AG04450 (cell line): ENCODE measurements at regions not wholly inside any gene's neighbourhood (a gene's known extent, or its start where the extent isn't known, plus 50 kb on each side); places are given as distances from the start of the nearest gene placed in this dataset.
A peak's percentile ranks its signal among the peaks of the same experiment; 100 is the strongest.

Source experiments
- CTCF ChIA-PET: fragments of 300-600, 350-600 bp; formaldehyde crosslinking; extraction: SDS; loops from one replicate; lab custom pipeline; 2022; ENCODE audit warnings: antibody characterized with exemption, inconsistent platforms; lab: Charles Lee
- POLR2A ChIA-PET: fragments of 350-600 bp; formaldehyde crosslinking; extraction: SDS; loops from one replicate; lab custom pipeline; 2021; ENCODE audit warnings: antibody characterized with exemption, inconsistent platforms; lab: Yijun Ruan, JAX
- DNase-seq: peaks from one replicate; pipeline ENCODE4 v3.0.0-alpha.2; 2011; ENCODE audit warnings: low read depth, low spot score
- H3K27ac ChIP-seq: one replicate; pipeline ENCODE4 v1.5.1; 2012; ENCODE audit warnings: low read depth, low read length, control low read depth
- H3K27me3 ChIP-seq: one replicate; pipeline ENCODE4 v1.6.0; 2012; ENCODE audit warnings: low read length; ENCODE audit not compliant: control insufficient read depth, insufficient read depth
- H3K4me3 ChIP-seq: 2 replicates; pipeline ENCODE4 v1.5.1; 2011; ENCODE audit warnings: mild to moderate bottlenecking, low read depth, low read length, control low read depth
- H3K9me3 ChIP-seq: 2 replicates; pipeline ENCODE4 v1.5.1; 2012; ENCODE audit warnings: low read length; ENCODE audit not compliant: control insufficient read depth, insufficient read depth
- TF ChIP-seq, protein P1 (sequence below): IDR thresholded peaks from 2 replicates; pipeline ENCODE4 v1.5.1; 2011; ENCODE audit warnings: low read depth, low read length, control low read depth, inconsistent platforms

- ChIA-PET CTCF (no interaction called here), POLR2A (no interaction called here)
- H3K9me3 ChIP-seq, result peaks cover 6% of the 10 kb centered on the region; the same call in 1 of the 2 replicates
- no peaks in the 10 kb centered on the region for H3K27me3 ChIP-seq
- no peak overlapping the region for H3K4me3 ChIP-seq
- TF ChIP-seq, protein P1, sequence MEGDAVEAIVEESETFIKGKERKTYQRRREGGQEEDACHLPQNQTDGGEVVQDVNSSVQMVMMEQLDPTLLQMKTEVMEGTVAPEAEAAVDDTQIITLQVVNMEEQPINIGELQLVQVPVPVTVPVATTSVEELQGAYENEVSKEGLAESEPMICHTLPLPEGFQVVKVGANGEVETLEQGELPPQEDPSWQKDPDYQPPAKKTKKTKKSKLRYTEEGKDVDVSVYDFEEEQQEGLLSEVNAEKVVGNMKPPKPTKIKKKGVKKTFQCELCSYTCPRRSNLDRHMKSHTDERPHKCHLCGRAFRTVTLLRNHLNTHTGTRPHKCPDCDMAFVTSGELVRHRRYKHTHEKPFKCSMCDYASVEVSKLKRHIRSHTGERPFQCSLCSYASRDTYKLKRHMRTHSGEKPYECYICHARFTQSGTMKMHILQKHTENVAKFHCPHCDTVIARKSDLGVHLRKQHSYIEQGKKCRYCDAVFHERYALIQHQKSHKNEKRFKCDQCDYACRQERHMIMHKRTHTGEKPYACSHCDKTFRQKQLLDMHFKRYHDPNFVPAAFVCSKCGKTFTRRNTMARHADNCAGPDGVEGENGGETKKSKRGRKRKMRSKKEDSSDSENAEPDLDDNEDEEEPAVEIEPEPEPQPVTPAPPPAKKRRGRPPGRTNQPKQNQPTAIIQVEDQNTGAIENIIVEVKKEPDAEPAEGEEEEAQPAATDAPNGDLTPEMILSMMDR, result no peak
- DNase-seq, result no peak
- H3K27ac ChIP-seq, result no peak overlapping the region
These were observed 59.8 kb upstream of the PDE5A start for GRCh38 chr4:119688446-119688845.

- CTCF ChIA-PET, result interaction anchor here (9.6 kb wide), 1 partner anchor 56 kb away, joined by 55 read pairs; the partner anchor contains the start of gene PDE5A
- no peaks in the 10 kb centered on the region for H3K9me3 ChIP-seq
These were observed 55.9 kb upstream of the PDE5A start for GRCh38 chr4:119684463-119684862.

DNA sequence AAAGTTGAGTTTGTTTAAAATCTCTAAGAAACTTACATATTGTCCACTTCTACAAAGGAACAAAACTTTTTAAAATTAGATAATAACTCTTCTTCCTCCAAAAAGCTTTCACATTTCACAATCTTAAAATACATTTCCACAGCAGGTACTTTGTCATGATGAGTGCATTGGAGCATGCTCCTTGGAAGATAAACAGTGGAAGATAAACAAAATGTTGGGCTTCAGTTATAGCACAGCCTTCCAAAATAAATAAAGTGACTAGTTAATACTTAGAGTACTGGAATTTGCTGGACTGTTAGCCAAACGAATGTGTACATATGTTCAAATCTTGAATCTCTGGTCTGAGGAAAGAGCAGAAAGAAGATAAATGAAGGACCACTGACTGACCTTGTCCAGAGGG is 54.9 kb upstream of the PDE5A start:
- Histone ChIP-seq H3K9me3 (no peaks in the 10 kb centered on the region), H3K27me3 (no peaks in the 10 kb centered on the region), H3K27ac (no peak overlapping the region), H3K4me3 (no peak overlapping the region)
- ChIA-PET CTCF (interaction anchor here (9.6 kb wide), 1 partner anchor 55 kb away, joined by 55 read pairs; the partner anchor contains the start of gene PDE5A), POLR2A (interaction anchor here (0.5 to 3.8 kb wide), 9 partner anchors 24 to 695 kb away, joined by 3 to 27 read pairs (median 6); partner anchors contain the start of gene PDE5A)
- TF ChIP-seq, protein P1, result no peak
- DNase-seq, result peak; percentile 72

More at GRCh38 chr4:119684463-119684862, 55.9 kb upstream of the PDE5A start:
- Histone ChIP-seq H3K4me3 (no peak overlapping the region), H3K27me3 (no peaks in the 10 kb centered on the region), H3K27ac (no peak overlapping the region)
- DNase-seq, result no peak
- TF ChIP-seq, protein P1, result no peak
- POLR2A ChIA-PET, result interaction anchor here (1.0 to 3.8 kb wide), 4 partner anchors 11 to 51 kb away, joined by 4 to 27 read pairs (median 8); no protein-coding TSS in a partner anchor

- POLR2A ChIA-PET, result interaction anchor here (1.7 to 3.8 kb wide), 4 partner anchors 48 to 53 kb away, joined by 5 to 27 read pairs (median 12); partner anchors contain the start of gene PDE5A
- DNase-seq, result no peak
These were observed 53.5 kb upstream of the PDE5A start for GRCh38 chr4:119682099-119682498.

More at GRCh38 chr4:119682099-119682498, 53.5 kb upstream of the PDE5A start:
- CTCF ChIA-PET, result interaction anchor here (1.3 to 9.6 kb wide), 3 partner anchors 10 to 53 kb away, joined by 3 to 55 read pairs (median 3); partner anchors contain the start of gene PDE5A
- TF ChIP-seq, protein P1, result no peak
- Histone ChIP-seq H3K4me3 (no peak overlapping the region), H3K9me3 (no peaks in the 10 kb centered on the region), H3K27me3 (no peaks in the 10 kb centered on the region), H3K27ac (no peak overlapping the region)
